ENCODE measurements at regions not wholly inside any gene's neighbourhood (a gene's known extent, or its start where the extent isn't known, plus 50 kb on each side); places are given as distances from the start of the nearest gene placed in this dataset.

- DNase-seq, result no peak
Measured at GRCh38 chr7:115113131-115113530, 191.2 kb downstream of the MDFIC start.

- no peak for DNase-seq
Measured at GRCh38 chr7:115110523-115110922, 188.6 kb downstream of the MDFIC start.

GRCh38 chr7:115106316-115106715 lies 184.4 kb downstream of the MDFIC start:
- DNase-seq, result no peak

- no peak for DNase-seq
Measured at GRCh38 chr7:115102738-115103137, 180.8 kb downstream of the MDFIC start.

- no peak for DNase-seq
Measured at GRCh38 chr7:115101199-115101598, 179.3 kb downstream of the MDFIC start.

GRCh38 chr7:115099906-115100305 lies 178.0 kb downstream of the MDFIC start:
- no peak for DNase-seq

- DNase-seq, result no peak
Measured at GRCh38 chr7:115097175-115097671, 175.3 kb downstream of the MDFIC start.

- DNase-seq, result no peak
Measured at GRCh38 chr7:115096262-115096661, 174.4 kb downstream of the MDFIC start.

- no peak for DNase-seq
Measured at GRCh38 chr7:115094163-115094562, 172.3 kb downstream of the MDFIC start.

- DNase-seq, result no peak
Measured at GRCh38 chr7:115088893-115089292, 167.0 kb downstream of the MDFIC start.

- no peak for DNase-seq
Measured at GRCh38 chr7:115087437-115087836, 165.5 kb downstream of the MDFIC start.

- DNase-seq, result no peak
Measured at GRCh38 chr7:115086146-115086841, 164.4 kb downstream of the MDFIC start.

- no peak for DNase-seq
Measured at GRCh38 chr7:115085421-115085820, 163.5 kb downstream of the MDFIC start.

GRCh38 chr7:115083935-115084334 lies 162.0 kb downstream of the MDFIC start:
- no peak for DNase-seq

GRCh38 chr7:115081772-115082171 lies 159.9 kb downstream of the MDFIC start:
- DNase-seq, result no peak

- DNase-seq, result no peak
Measured at GRCh38 chr7:115078851-115079250, 157.0 kb downstream of the MDFIC start.

GRCh38 chr7:115078386-115078785 lies 156.5 kb downstream of the MDFIC start:
- DNase-seq, result no peak

- DNase-seq, result no peak
Measured at GRCh38 chr7:115070311-115070710, 148.4 kb downstream of the MDFIC start.

All from stimulated activated naive CD4-positive, alpha-beta T cell (primary cell).